ENCODE measurements at regions not wholly inside any gene's neighbourhood (a gene's known extent, or its start where the extent isn't known, plus 50 kb on each side); places are given as distances from the start of the nearest gene placed in this dataset.
"Not testable (repeated sequence)": the region's sequence is repeated elsewhere in the genome, so short reads cannot be mapped to it uniquely, and the experiment has no call there.

DNA sequence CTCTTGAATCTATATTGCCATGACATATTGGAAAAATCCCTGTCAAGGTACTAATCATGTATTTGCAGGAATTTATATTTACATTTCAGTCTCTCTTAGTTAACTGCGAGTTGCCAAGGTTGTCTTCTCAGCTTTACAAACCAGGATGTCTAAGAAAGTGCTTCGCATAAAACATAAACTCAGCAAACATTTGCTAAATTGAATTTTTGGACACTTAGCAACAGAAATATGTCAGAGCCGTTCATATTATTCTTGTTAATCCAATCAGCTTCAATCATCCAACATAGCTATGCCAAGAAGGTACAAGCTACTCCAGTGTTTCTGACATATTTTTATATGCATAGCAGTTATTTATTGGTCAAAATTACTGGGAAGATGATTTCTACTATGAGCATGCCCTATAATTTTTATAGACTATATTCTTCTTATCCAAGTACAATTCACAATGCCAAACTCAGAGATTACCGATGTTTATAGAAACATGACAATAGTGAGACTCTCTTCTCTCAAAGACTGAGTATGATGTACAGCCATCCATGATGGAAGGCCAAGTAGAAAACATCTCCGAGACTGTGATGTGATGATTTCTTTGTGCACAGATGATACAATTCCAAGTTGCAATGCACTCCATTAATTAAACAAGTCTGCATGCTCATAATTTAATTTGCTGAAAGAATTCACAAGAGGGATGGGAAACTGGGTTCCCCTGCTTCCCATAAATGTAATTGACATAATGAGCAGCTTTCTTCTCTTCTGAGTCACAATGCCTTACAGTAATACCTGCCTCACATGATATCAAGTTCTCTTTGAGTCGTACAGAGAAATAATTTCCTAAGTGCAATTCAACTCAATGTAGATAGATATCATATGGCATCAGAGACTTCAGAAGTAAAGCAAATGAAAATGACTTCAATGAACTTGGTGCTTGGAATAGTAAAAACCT, 776.3 kb downstream of the EFNB2 start:
- DNase-seq, result no peak

DNA sequence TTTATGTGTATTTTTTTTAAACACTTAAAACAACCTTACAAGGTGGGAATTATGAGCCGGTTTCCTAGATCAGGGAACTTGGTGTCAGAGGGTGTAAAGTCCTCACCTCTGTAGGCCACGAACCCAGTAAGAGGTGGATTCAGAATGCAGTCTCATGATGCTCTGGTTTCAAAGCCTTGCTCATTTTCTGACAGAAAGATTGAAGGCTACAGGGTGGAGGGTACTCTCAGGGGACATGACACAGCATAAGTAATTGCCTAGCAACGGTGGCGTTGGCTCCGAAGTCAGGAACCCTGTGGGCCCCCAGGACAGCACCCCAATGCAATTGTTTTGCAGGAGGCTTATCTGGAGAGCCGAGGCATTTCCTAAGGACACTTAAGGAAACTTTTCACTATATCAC, 794.7 kb downstream of the EFNB2 start:
- DNase-seq, result no peak

DNA sequence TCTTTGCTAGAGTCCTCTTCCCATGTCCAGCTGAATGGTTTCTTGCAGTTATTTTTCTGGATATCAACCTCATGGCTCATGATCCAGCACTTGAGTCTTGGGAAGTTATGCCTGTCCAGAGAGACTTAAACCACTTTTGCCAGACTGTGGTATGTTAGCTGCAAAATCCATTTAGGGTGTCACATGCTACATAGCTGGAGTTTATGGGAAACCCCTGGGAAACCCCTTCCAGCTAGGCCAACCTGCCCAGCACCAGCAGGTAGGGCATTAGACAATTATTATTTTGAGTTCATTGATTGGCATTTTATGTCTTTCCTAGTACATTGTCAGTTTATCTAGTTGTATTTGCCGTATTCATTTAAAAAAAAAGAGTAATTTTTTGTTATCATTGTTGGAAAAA, 797.8 kb downstream of the EFNB2 start:
- no peak for DNase-seq

DNA sequence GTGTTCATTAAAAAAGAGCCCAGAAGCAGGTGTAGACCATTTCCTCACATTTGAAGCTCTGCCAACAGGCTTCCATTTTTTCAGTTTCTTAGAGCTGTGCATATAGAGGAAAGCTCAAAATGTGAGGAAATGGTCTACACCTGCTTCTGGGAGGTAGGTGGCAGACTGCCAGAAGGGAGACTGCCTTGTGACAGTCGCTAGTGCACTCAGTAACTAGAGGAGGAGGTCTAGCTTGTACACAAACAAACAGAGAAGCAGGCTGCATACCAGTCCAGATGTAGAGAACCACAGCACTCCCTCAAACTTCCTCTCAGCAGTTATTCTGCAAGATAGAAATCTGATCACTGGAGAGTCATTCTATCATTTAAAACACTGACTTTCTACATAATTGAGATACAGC, 800.2 kb downstream of the EFNB2 start:
- no peak for DNase-seq

DNA sequence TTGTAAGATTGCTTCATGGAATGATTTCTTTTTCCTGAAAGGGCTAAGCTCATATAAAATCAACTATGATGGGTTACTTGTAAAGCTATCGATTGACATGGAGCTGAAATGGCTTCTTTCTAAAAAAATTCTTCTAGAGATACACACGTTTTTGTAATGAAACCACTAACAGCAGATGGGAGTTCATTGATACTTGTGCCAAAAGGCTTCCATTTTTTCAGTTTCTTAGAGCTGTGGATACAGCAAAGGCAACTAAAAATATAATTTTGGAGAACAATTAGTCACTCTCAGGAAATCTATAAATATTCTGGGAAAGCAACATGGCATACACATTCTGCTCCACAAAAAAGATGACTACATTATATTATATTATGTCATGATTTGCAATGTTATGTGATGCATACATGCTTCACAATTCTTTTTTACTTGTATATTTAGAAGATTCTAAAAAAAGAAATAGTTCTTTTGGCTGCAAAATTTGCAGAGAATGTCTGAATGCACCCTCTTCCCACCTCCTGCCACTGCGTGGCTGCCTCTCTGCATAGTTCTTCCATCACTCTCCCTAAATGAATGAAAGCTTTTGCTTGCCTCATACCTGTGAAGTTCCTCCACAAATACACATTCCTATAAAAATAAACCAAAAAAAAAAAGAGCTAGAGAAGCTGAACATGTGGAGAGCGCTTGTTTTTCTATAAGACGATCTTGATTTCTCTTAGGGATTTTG, 802.5 kb downstream of the EFNB2 start:
- no peak for DNase-seq

DNA sequence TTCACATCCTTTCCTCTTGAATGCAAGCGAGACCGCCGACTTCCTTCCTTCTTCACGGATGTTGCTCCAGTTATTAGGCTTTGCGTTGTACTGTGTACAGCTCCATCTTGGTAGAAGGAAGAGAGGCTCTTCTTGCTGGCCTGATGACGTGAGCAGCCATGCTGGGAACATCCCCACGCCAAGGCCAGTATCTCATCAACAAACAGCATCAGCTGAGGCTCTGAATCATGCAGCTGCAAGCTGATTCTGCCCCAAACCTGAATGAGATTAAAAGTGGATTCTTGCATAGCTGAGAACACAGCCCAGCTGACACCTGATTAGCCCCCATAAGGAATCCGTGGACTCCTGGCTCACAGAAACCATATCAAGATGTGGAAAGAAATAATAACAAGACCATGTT, 809.6 kb downstream of the EFNB2 start:
- DNase-seq, result no peak

DNA sequence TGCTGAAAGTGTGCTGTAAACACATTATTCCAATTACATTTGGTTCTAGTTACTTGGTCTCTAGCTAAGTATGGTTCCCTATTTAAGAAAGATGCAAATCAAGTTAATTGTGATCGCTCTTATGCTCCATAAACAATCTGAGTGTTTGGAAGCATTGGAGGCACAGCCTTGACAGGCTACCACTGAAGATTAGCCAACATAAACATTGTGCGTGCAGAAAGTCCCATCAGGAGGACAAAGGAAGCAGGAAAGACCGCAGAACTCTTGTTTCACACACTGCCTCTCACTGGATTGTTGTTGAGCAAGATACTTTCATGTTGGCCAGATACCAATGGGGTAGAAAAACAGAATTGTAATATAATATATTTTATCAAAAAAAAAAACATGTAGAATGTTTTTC, 814.4 kb downstream of the EFNB2 start:
- no peak for DNase-seq

DNA sequence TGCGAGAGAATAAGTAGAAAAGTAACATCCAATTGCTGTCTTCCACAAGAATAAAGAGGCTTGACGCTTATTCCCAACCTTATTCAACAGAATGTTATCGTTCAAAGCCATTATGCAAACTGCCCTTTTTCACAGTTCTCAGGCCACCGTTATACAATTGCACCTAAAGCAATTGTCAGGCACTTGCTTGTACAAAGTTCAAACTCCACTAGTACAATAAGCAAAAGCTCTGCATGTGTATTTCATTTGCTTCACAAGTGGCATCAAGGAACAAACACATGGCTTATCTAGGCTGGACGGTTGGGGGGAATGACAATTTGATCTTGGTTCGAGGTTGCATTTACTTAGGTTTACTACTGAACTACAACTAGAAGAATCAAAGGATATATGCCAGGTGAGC, 815.6 kb downstream of the EFNB2 start:
- DNase-seq, result no peak

DNA sequence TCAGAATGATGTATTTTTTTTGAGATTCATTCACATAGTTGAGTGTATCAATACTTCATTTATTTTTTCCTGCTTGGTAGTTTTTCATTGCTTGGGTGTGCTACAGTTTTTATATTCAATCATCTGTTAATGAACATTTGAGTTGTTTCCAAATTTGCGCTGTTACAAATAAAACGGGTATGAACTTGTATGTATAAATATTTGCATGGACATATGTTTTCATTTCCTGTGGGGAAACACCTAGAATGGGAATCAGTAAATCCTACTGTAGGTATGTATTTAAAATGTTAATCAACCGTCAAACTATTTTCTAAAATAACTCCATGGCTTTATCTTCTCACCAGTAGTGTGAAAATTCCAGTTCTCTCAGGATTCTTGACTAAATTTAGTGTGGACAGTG, 826.3 kb downstream of the EFNB2 start:
- no peak for DNase-seq

DNA sequence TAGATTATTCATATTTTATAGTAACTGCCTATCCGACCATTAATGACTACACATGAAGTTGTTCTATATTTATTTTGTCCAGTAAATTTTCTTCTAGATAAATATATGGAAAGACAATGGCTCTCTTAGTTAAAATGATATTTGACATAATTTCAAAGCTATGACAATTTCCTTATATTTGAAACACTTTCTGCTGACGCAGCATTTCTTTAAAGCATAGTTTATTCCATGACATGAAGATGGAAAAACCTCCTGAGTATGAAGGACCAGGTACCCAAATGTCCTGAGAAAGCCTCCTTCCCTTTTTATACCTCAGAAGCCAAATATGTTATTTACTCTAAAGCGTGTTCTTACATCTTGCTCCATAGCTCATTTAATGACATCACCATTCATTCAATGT, 831.6 kb downstream of the EFNB2 start:
- no peak for DNase-seq

DNA sequence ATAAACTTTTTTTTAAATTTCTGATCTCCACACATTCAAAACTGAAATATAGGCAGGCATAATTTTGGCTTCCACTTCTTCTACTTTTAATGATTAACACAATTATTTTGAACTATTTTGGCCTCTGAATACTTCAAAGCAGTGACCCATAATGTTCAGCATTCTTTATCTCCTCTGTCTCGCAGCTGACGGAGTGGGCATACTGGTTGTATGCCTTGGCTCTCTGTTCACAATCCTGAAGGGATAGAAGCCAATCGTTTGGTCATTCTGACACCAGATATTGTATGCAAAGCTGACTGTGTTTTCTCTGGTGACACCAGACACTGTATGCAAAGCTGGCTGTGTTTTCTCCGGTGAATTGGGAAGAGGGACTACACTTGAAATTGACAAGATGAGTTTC, 833.0 kb downstream of the EFNB2 start:
- DNase-seq, result no peak

DNA sequence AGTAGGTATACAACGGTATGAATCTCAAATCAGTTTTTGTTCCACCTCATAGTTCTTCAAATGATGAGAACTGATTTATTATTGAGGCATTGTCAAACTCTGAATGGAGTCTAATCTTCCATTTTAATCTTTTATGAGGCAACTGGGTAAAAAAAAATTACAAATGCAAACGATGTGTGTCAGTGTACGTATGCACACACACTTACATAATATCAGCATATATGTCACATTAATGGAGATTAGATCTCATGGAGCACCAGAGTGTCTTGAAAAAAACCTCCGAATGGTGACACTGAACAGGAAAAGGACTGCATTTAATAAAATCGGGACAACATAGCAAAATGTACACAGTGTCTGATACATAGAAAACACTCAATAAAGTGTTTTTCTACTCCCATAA, 842.7 kb downstream of the EFNB2 start:
- no peak for DNase-seq

DNA sequence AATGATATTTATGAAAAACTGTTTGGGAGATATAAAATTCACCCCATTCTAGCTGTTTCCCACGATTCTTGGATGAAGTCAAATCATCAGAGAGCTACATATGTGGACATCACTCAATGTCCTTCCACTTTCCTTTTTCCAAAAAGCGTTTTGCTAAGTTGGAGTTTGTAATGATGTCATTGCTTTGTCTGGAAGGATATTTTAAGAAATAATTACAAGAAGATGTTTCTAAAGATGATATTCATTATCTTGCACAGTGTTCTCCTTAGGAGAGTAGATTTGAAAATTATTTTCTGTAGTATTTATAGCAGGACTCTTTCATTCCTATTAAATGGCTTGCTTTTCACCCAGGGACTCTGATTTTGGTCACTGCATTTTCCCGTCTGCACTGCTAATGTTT, 851.2 kb downstream of the EFNB2 start:
- no peak for DNase-seq

DNA sequence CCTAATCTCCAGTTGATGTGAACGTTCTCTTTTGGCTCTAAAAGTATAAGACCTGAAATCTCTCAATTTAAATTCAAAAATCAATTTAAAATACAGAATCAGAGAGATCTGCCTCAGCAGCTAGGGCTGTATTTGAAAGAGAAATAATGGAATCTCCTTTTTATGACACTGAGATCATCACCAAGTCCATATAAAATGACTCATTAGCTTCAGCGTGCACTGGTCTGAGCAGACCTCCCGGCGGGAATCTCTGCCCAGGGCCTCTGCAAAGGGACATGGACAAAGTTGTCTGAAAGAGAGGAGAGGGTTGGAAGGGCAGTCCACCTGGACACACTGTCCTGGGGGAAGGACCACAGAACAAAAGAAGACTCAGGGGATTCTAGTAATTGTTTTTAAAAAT, 855.6 kb downstream of the EFNB2 start:
- no peak for DNase-seq

DNA sequence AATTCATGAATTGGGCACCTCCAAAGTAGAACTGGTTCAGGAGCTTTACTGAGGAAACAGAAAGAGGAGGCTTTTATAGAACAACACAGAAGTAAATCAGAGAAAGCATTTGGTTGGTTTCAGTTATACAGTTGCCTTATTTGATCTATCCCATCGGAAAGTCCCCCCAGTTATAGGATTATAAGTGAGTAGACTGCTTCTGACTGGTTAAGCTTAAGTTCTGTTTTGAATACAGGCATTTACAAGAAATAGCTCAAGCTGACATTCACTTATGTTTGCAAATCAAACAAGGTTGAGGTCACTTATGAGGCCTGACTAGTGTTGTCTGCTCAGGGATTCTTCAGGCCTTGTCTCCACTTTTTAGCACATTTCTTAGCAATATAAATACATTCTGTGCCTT, 857.4 kb downstream of the EFNB2 start:
- no peak for DNase-seq

DNA sequence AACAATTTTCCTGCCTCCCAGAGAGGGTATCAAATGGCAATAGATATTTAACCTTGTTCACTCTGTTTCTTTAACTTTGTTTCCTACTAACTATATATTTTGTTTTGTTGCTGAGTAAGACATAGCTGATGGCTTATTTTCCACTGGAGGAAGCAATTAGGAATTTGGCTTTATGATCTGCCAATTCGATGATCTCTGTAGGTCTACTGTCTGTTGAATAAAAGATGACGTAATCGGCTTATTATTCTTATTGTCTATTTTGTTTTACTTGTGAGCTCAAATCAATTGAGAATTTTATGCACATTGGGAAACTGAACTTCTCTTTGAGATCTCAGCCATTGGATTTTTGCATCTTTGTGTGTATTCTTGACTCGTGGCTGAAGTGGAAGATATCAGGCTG, 862.6 kb downstream of the EFNB2 start:
- no peak for DNase-seq

DNA sequence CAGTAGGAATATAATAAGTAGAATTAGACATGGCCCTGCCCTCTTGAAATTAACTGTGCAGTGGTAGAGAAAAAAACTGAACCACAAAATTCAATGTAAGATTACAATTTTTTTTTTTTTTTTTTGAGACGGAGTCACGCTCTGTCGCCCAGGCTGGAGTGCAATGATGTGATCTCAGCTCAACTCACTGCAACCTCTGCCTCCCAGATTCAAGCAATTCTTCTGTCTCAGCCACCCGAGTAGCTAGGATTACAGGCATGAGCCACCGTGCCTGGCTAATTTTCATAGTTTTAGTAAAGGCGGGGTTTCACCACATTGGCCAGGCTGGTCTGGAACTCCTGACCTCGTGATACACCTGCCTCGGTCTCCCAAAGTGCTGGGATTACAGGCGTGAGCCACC, 864.3 kb downstream of the EFNB2 start:
- DNase-seq, result not testable (repeated sequence)

DNA sequence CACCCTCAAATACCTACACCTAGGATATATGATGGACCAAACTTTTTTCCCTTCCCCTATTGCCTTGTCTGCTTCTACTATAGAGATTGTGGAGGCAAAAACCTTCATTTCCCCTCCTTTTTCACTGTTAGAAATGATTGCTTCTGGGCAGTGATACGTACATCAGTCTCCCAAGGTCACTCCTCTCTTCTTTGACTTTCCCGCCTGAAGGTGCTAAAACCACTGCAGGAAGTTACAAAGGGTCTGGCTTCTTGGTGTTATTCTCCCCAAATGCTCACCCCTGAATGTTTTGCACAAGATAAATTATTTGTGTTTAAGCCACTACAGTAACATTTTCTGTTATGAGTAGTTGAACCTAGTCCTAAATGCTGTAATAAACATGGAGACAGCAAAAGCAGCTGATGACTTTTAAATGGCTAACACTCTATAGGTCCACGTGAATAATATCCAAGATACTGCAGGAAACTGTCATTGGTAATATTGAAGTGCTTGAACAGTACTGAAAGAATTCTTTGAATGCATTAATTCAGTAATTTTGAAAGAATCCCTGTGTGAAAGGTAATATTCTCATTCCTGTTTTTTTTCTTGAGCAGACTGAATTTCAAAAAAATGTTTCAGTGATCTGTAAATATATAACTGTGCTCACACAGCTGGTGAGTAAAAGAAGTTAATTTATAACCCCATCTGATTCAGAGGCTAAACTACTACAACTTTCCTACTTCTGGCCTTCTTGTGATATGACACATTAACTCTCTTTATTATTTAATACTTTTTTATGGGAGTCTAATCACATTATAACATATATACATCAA, 865.1 kb downstream of the EFNB2 start:
- no peak for DNase-seq

DNA sequence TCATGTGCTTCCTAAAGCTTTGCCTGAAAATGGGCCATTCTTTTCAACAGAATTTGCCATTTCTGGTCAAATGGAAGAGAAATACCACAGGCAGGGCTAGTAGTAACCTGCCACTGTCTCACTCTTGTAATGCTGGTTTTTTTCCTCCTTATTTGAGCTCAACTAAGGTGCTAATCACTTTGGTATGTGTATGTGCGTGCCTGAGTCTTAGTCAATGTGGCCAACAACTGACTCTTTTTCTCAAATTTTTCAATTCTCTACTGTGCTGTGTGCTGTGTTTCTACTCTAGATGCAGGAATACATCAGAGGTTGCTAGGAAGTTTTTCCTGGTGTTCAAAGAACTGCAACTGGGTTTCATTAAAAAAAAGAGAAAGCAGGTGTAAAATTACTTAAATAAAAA, 870.2 kb downstream of the EFNB2 start:
- no peak for DNase-seq

DNA sequence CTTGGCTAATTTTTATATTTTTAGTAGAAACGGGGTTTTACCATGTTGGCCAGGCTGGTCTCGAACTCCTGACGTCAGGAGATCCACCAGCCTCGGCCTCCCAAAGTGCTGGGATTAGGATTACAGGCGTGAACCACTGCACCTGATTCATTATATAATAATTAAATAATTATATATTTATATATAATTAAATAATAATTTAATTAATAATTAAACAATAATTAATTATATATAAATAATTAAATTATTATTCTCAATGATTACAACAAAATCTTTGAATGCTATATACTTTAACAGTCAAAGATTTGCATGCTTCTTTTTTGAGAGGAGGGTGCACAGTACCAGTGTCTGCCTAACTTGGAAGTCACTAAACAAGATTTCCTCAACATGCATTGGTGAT, 872.3 kb downstream of the EFNB2 start:
- DNase-seq, result no peak

DNA sequence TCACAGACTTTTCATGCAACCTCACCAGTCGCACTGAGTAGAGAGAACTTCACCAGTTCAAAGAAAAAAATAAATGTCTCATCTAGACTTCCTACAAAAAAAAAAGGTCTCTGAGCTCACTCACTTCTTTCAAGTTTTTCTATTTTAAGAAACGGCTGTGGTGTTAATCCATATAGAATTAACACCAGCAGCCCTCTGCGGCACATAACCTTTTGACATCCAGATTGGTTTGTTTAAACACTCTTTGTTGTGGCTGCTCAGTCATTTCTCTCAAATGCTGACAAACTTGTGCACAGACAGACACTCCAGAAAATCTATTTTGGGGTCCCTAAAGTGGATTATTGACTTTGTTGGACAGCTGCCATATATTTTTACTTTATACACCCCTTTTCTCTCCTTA, 874.9 kb downstream of the EFNB2 start:
- DNase-seq, result no peak

DNA sequence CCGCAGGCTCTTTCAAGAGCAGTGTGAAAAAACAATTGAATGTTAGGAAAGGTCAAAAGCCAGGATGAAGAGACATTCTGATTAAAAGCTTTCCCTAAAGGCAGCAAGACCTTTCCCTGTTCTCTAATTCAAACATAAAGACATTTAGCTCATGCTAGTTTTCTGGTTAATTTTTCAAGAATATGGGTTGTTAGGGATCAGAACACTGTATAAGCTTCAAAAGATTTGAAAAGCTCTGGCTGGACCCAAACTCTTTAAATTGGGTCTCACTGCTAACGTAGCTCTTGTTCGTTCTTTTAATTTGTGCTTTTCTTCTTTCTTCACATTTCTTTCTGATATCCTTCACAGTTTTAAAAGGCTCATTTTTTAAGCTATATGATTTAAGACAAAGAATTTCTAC, 877.0 kb downstream of the EFNB2 start:
- no peak for DNase-seq

DNA sequence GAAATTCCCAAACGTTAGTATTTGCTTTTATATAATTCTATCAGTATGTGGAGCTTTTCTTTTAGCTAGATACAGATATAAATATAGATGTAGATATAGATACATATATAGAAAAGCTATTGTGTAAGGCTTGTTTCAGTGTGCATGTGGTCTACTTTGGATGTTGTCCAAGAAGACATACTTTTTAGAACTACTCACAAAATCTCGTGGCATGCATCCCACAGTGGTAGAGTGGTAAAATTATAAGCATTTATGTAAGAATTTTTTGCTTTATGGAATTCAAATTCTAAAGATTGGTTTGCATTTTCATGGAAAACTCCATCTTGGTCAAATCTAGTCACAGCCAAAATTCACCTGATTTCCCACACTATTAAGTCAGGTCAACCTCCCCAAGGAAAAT, 880.4 kb downstream of the EFNB2 start:
- no peak for DNase-seq

DNA sequence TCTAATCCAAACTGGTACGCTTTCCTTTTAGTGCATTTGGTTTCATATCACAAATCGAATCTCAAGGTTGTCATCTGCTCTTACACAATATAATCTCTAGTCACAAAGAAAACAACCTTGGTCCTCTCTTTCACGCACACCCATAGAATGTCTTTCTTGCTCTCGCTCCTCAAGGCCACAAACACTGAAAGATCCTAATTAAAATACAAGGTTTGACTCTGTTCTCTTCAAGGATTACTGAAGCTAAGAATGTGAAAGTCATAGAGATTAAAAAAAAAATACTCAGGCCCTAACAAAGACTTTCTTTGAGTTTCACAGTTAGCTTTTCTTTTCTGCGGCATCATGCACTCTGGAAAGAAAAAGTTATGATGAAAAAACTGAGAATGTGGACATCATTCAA, 891.5 kb downstream of the EFNB2 start:
- DNase-seq, result no peak
